ENCODE measurements at regions not wholly inside any gene's neighbourhood (a gene's known extent, or its start where the extent isn't known, plus 50 kb on each side); places are given as distances from the start of the nearest gene placed in this dataset.

DNA sequence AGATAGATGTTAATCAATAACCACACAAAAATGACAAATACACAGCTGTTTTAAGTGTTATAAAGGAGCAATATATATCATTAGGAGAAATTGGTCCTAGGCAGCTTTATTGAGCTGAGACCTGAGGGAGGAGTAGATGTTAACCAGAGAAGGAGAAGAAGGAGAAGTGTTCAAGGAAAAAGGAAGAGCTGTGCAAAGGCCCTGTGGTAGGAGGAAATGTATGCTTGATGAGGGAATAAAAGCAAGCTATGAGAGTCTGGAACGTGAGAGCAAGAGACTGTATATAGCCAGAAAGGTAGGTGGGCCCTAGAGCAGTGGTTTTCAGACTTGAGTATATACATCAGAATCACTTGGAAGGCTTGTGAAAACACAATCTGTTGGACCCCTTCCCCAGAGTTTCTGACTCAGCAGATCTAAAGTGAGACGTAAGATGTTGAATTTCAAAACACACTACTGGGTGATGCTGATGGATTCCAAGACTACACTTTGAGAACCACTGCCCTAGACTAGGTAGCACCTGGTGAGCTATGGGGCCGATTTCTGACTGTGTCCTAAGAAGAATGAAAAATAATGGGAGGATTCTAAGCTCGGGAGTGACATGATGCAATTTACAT, 342.3 kb upstream of the ADAMTS9 start:
- TF ChIP-seq POLR2AphosphoS5 (IDR thresholded peaks at IDR 0.05; ENCODE audit: low read depth, low read length) (no peak), EZH2phosphoT487 (IDR thresholded peaks at IDR 0.05; ENCODE audit: borderline replicate concordance, low read depth) (no peak), MXI1 (IDR thresholded peaks at IDR 0.05; ENCODE audit: low read depth, low read length) (no peak)
